22Rv1 (cell line): ENCODE measurements at regions not wholly inside any gene's neighbourhood (a gene's known extent, or its start where the extent isn't known, plus 50 kb on each side); places are given as distances from the start of the nearest gene placed in this dataset.

ENCODE experiments used
- ZFX ChIP-seq: fragments of 450-650 bp; IDR thresholded peaks from 2 replicates; pipeline ENCODE4 v1.6.1; 2017; ENCODE audit warnings: antibody characterized with exemption, borderline replicate concordance
- TF ChIP-seq, protein P1 (sequence below): fragments of 450-650 bp; IDR thresholded peaks from 2 replicates; pipeline ENCODE4 v1.5.1; 2017; ENCODE audit warnings: mild to moderate bottlenecking

- TF ChIP-seq, protein P1, sequence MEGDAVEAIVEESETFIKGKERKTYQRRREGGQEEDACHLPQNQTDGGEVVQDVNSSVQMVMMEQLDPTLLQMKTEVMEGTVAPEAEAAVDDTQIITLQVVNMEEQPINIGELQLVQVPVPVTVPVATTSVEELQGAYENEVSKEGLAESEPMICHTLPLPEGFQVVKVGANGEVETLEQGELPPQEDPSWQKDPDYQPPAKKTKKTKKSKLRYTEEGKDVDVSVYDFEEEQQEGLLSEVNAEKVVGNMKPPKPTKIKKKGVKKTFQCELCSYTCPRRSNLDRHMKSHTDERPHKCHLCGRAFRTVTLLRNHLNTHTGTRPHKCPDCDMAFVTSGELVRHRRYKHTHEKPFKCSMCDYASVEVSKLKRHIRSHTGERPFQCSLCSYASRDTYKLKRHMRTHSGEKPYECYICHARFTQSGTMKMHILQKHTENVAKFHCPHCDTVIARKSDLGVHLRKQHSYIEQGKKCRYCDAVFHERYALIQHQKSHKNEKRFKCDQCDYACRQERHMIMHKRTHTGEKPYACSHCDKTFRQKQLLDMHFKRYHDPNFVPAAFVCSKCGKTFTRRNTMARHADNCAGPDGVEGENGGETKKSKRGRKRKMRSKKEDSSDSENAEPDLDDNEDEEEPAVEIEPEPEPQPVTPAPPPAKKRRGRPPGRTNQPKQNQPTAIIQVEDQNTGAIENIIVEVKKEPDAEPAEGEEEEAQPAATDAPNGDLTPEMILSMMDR = no peak
- TF ChIP-seq ZFX = no peak
Observed at GRCh38 chr3:94616833-94617232, 554.0 kb downstream of the NSUN3 start.
